Panc1 (cell line): ENCODE measurements at regions not wholly inside any gene's neighbourhood (a gene's known extent, or its start where the extent isn't known, plus 50 kb on each side); places are given as distances from the start of the nearest gene placed in this dataset.

Experiments used
- ATAC-seq: fragments of 200-7000 bp; cut with Tn5 transposase; 2 replicates; pipeline ENCODE4 v1.9.1; 2020; ENCODE audit warnings: mild to moderate bottlenecking, moderate library complexity
- BruUV-seq: library from RNA; stranded (reverse); fragments of 400-500 nt; replicated peaks from 2 replicates; lab custom pipeline; 2021; lab: Mats Ljungman, UMichigan
- CTCF ChIA-PET: fragments of 300-600 bp; sonication (Branson Sonifier 250); formaldehyde crosslinking; loops from one replicate; lab custom pipeline; 2022; ENCODE audit warnings: antibody characterized with exemption; lab: Charles Lee
- POLR2A ChIA-PET: fragments of 300-600 bp; sonication (Branson Sonifier 250); formaldehyde crosslinking; loops from one replicate; lab custom pipeline; 2022; ENCODE audit warnings: antibody characterized with exemption; lab: Charles Lee
- DNase-seq: peaks from one replicate; pipeline ENCODE4 v3.0.0-alpha.2; 2010; ENCODE audit warnings: low read depth, low spot score
- H3K27ac ChIP-seq: 2 replicates; pipeline ENCODE4 v1.5.1; 2011; ENCODE audit warnings: mild to moderate bottlenecking, low read length, inconsistent platforms
- H3K27me3 ChIP-seq: fragments of 200-500 bp; sonication (Bioruptor generic); 2 replicates; pipeline ENCODE4 v1.6.0; 2014; ENCODE audit warnings: low read length, inconsistent platforms; ENCODE audit not compliant: control insufficient read depth, insufficient read depth
- H3K36me3 ChIP-seq: fragments of 200-500 bp; sonication (Bioruptor generic); 2 replicates; pipeline ENCODE4 v1.5.1; 2014; ENCODE audit warnings: inconsistent platforms, mild to moderate bottlenecking, low read length, moderate library complexity; ENCODE audit not compliant: control insufficient read depth, insufficient read depth
- H3K4me1 ChIP-seq: 2 replicates; pipeline ENCODE4 v1.5.1; 2011; ENCODE audit warnings: inconsistent platforms, mild to moderate bottlenecking, low read length, moderate library complexity; ENCODE audit not compliant: control insufficient read depth, insufficient read depth
- H3K4me3 ChIP-seq, 2 experiments: 2 replicates each; pipeline ENCODE4 v1.5.1; 2011 to 2012; ENCODE audit warnings: low read depth in 2 of 2, low read length in 2 of 2, mild to moderate bottlenecking in 2 of 2, inconsistent platforms in 1 of 2, moderate library complexity in 1 of 2
- H3K9me3 ChIP-seq: fragments of 200-500 bp; sonication (Bioruptor generic); 2 replicates; pipeline ENCODE4 v1.5.1; 2014; ENCODE audit warnings: low read depth, mild to moderate bottlenecking, inconsistent platforms, low read length, moderate library complexity; ENCODE audit not compliant: control insufficient read depth, insufficient read depth
- CTCF ChIP-seq: fragments of 450-650 bp; IDR thresholded peaks from 2 replicates; pipeline ENCODE4 v1.5.1; 2017; ENCODE audit warnings: mild to moderate bottlenecking
- POLR2AphosphoS5 ChIP-seq: IDR thresholded peaks from 2 replicates; pipeline ENCODE4 v1.6.1; 2012; ENCODE audit warnings: mild to moderate bottlenecking, low read depth, low read length, moderate library complexity
- REST ChIP-seq, 2 experiments: IDR thresholded peaks; 2 replicates each; pipeline ENCODE4 v1.6.1; 2011 to 2012; ENCODE audit warnings: low read depth in 2 of 2, control low read depth in 1 of 2, low read length in 1 of 2, mild to moderate bottlenecking in 1 of 2, moderate library complexity in 1 of 2; ENCODE audit not compliant: insufficient read depth in 1 of 2
- SIN3A ChIP-seq: IDR thresholded peaks from 2 replicates; pipeline ENCODE4 v1.6.1; 2012; ENCODE audit warnings: low read depth, mild to moderate bottlenecking, low read length, moderate library complexity, borderline replicate concordance; ENCODE audit not compliant: insufficient read depth
- TCF7L2 ChIP-seq: IDR thresholded peaks from 2 replicates; pipeline ENCODE4 v1.6.1; 2011; ENCODE audit warnings: mild to moderate bottlenecking, low read depth, low read length, inconsistent platforms
- in situ Hi-C: cut with HindIII; loops from 2 replicates; pipeline ENCODE4 v1.10.0; 2016; ENCODE audit warnings: low sequenced_read_pairs, low pct_unique_long_range_greater_than_20kb
- intact Hi-C: fragments of 100-400 bp; cut with micrococcal nuclease; formaldehyde crosslinking; loops from one replicate; pipeline ENCODE4 v1.10.0; 2022; ENCODE audit not compliant: unreplicated experiment

GRCh38 chr14:25508845-25509244 lies 458.9 kb upstream of the STXBP6 start:
- ChIA-PET CTCF (no interaction called here), POLR2A (no interaction called here)
- no peak overlapping the region for H3K27ac ChIP-seq
- H3K27me3 ChIP-seq = no peaks in the 10 kb centered on the region
- no peak for DNase-seq
- TF ChIP-seq POLR2AphosphoS5 (no peak), REST (IDR thresholded peaks at IDR 0.05; ENCODE audit: insufficient read depth in 1 of 2, low read depth in 2 of 2, low read length in 1 of 2) (no peak), SIN3A (no peak), TCF7L2 (no peak), CTCF (no peak)
- BruUV-seq = no TSS peak
- in situ Hi-C loops (no loop called here), intact Hi-C loops (no loop called here)
- H3K4me3 ChIP-seq = no peak overlapping the region
- ATAC-seq = no peak
- H3K9me3 ChIP-seq = no peaks in the 10 kb centered on the region
- no peaks in the 10 kb centered on the region for H3K4me1 ChIP-seq
- no peaks in the 10 kb centered on the region for H3K36me3 ChIP-seq

- ChIA-PET POLR2A (no interaction called here), CTCF (no interaction called here)
- intact Hi-C loops = no loop called here
- H3K4me1 ChIP-seq = no peaks in the 10 kb centered on the region
- no peak overlapping the region for H3K4me3 ChIP-seq
- H3K27ac ChIP-seq = no peak overlapping the region
- H3K27me3 ChIP-seq = no peaks in the 10 kb centered on the region
- DNase-seq (no peak), ATAC-seq (no peak)
- H3K9me3 ChIP-seq = no peaks in the 10 kb centered on the region
- no peaks in the 10 kb centered on the region for H3K36me3 ChIP-seq
- TF ChIP-seq CTCF (no peak), REST (IDR thresholded peaks at IDR 0.05; ENCODE audit: insufficient read depth in 1 of 2, low read depth in 2 of 2, low read length in 1 of 2) (no peak), SIN3A (no peak), POLR2AphosphoS5 (no peak), TCF7L2 (no peak)
- BruUV-seq = no TSS peak
- in situ Hi-C loops = no loop called here
Measured at GRCh38 chr14:25501749-25502148, 451.8 kb upstream of the STXBP6 start.
